Muscle of back (tissue), 3 donors: ENCODE measurements at regions not wholly inside any gene's neighbourhood (a gene's known extent, or its start where the extent isn't known, plus 50 kb on each side); places are given as distances from the start of the nearest gene placed in this dataset.
"Not testable (repeated sequence)": the region's sequence is repeated elsewhere in the genome, so short reads cannot be mapped to it uniquely, and the experiment has no call there.

Experiments
- DNase-seq, 3 donors: peaks; one replicate each; pipeline versions ENCODE4 v3.0.0 to v3.0.0-alpha.2; 2013

DNA sequence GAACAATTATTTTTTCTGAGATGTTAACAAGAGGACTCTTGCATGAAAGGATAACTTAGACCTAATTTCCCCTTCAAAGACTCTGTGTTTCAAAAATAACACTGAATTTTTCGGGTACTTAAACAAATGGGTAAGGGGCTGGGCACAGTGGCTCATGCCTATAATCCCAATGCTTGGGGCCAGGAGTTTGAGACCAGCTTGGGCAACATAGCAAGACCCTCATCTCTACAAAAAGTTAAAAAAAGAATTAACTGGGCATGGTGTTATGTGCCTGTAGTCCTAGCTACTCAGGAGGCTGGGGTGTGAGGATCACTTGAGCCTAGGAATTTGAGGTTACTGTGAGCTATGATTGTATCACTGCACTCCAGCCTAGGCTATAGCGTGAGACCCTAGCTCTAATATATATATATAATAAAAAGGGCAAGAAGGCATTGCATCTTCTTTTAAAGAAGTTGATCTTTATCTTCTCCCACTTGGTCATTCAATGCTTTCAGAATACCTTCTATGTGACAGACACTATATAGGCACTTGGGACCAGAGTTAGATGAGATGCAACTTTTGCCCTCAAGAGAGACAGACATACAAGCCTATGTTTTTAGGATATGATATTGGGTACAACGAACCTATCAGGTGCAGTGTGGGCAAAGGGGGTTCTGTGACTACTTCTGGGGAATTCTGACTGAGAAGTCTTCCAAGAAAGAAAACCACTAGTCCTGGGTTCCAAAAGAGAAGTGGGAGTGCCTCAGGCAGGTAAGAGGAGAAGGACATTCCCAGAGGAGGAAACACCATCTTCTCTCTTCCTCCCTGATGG, 120.0 kb downstream of the MYCN start:
- no peak for DNase-seq

DNA sequence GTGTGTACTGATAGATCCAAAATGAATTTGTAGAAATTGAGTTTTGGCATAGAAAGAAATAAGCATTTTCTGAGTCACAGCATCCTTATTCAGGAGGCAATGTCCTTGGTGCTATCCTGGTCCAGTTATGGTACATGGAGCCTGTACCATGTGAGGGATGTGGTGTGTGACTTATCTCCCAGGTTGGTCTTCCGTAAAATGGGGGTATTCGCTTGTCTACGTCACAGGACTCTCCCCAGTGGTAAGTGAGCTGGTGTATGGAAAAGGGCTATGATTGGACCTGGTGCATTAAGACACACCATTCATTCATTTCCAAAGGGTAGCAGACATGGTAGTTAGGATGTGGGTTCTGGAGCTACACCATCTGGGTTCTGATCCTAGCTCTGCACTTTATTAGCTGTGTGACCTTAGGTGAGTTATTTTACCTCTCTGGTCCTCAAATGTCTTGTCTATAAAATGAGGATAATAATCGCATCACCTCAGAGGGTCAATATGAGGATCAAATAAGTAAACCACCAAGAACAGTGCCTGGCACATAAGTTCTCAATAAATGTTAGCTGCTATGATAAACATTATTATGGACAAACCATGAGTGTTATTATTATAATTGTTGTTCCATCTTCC, 119.2 kb downstream of the MYCN start:
- DNase-seq: no peak

DNA sequence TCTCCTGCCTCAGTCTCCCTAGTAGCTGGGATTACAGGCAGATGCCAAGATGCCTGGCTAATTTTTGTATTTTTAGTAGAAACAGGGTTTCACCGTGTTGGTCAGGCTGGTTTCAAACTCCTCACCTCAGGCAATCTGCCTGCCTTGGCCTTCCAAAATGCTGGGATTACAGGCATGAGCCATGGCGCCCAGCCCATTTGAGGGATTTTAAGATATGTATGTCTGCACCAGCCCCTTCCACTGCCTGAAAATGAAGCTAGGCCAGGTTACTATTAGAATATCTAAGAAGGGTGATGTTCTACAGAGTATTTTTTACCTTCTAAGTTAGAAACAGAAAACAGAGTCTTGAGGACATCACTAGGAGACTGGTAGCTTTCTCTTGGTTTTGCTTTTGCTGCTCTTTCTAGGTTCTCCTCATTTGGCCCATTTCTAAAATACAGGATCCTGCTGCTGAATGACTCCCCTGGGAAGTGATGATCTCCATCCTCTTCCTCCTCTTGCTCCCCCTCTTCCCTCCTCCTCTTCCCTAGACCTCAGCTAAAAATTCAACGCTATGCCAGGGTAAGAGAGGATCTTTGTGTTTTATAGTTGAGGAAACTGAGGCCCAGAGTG, 118.5 kb downstream of the MYCN start:
- DNase-seq: no peak

DNA sequence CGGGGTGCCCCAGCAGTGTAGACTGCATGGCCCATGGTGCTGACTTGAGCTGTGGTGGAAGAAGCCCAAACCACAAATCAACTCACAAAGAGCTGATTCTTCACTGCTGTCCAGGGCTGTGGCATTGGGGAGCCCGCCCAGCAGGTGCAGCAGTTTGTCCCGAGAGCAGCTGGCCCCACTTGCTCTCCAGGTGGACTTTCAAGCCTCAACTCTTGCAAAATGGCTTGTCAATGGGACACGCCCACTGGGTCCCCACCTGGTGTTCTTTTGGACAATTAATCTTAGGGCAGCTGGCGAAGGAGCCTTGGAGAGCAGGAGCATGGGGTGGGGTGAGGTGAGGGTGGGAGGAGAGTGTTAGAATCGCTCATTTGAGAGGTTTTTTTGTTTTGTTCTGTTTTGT, 117.9 kb downstream of the MYCN start:
- DNase-seq: no peak

DNA sequence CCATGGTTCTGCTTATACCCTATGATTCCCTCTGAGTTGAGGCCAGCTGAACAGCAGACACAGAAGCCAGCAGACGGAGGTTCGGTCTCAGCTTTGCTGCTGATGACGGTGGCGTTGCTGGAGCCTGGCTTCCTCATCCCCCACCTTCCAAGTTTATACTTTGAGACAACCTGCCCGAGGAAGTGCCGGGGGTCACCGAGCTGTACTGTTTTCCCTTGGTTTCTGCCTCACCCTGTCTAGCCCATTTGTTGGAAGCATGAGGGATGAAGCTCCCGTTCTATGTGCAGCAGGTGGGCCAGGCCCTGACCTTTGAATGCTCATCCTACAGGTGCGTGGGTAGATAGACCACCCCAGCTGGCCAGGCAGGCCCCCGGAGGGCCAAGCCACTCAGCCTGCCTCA, 117.3 kb downstream of the MYCN start:
- no peak for DNase-seq

DNA sequence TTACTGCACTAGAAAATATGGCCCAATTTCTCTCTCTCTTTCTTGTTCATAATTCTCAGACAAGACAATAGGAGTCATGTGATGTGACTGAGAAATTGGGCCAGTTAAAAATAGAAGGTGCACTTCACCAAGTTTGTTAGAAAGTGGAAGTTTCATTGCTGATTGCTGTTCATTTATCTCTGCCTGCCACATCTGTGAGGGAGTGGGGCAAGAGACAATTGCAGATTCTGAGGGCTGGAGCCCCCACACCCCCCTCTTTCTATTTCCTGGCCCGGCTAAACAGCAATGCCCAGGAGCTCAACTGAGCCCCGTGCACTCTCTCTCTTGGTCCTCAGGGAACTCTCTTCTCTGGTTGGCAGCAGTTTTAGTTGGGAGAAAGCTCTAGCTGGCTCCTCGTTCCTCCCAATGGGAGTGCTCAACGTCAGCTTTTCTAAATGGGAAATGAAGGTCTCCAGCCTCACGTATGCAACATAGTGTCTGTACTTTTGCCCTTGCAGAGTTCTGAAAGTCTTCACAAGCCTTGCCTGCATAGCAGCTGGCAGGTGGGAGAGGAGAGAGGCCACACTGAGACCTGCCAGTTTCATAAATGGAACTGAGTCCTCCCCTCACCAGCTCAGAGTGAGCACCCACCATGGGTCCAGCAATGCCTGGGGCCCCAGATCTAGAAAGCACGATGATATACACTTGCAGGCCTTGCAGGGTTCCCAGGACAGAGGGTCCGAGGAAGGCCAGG, 115.7 kb downstream of the MYCN start:
- DNase-seq: peak in 1 of 3 donors; percentile 12

DNA sequence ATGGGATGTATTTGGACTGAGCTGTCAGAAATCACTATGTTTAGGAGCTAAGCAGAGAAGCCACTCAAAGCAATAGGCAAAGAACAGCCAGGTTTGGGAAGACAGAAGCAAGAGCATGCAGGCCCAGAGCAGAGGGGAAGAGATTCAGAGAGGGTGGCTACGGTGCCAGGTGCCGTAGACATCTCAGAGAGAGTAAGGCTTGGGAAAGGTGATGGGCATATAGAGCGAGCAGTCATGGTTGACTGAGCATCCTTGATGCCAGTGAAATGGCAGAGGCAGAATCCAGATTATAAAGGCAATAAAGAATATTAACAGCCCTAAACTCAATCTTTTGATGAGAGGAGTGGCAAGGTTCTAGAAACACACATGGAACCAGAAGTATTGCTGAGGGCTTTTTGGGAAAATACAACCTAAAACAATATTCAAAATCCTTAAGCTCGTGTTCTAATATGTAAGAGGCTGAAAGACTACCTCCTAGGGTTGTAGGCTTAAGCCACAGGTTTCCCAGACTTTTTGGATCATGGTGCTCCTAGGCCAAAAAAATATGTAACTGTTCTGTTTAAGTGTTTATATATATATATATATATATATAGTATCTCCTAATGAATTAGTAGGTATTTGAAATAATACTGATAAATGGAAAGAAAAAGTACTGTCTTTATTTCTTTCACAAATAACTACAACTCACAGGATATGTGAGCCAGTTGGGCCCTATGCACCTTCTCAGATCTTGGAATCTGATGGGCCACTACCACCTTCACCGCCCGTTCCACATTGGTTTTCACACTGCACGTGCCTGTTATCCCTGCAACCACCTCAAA, 113.3 kb downstream of the MYCN start:
- no peak for DNase-seq

DNA sequence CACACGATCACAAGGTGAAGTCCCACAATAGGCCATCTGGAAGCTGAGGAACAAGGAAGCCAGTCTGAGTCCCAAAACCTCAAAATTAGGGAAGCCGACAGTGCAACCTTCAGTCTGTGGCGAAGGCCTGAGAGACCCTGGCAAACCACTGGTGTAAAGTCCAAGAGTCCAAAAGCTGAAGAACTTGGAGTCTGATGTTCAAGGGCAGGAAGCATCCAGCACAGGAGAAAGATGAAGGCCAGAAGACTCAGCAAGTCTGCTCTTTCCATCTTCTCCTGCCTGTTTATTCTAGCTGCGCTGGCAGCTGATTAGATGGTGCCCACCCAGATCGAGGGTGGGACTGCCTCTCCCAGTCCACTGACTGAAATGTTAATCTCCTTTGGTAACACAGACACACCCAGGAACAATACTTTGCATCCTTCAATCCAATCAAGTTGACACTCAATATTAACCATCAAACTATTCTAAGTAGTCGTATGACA, 112.3 kb downstream of the MYCN start:
- not testable (repeated sequence) for DNase-seq

DNA sequence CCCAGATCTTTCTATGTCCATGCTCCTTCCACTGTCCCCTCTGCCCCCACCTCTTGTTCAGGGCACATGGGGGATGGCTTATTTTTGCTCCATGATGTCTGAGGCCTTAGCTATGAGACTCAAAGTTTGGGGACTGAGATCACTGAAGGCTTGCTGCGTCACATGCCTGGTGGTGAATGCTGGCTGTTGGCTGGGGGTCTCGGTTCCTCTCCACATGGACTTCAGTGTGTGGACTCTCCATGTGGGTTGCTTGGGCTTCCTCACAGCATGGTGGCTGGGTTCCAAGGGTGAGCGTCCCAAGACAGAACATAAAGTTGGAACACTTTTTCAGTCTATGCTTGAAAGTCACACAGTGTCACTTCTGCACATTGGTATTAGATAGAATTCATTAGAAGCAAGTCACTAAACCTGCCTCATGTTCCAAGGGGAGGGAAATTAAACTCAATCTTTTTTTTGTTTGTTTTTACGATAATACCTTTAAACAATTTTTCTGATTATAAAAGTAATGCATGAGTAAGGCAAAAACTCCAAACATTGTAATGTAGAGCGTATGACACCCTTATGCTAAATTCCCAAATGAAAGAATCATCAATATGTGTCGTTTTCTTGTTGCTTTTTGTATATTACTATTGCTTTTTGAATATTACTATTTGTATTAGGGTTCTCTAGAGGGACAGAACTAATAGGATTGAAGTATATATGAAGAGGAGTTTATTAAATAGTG, 111.7 kb downstream of the MYCN start:
- DNase-seq: no peak

DNA sequence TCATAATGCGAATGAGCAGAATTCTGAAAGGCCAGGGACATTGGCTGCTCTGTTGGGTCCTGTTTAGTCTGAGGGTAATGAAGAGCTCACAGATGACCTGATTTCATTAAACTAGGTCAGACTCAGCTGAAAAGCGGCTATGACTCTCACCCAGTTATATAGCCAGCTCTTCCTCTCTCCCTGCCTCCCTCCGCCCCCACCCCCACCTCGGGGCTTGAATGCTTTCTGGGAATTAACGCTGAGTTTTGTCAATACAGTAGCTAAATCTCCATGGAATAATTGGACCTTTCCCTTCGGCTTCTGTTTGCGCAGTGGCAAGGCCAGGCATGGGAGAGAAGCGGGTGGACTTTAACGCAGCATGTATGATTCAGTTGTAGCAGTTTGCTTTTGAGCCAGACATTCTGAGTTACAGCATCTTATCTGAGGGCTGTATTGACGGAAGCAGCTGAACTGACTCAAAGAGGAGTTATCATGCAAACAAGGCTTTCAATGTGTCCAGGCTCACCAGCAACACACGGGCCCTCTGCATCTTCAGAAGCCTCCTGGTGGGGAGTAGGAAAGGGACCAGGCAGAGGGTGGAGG, 110.6 kb downstream of the MYCN start:
- peak in 2 of 3 donors; percentile 9 to 38 for DNase-seq

DNA sequence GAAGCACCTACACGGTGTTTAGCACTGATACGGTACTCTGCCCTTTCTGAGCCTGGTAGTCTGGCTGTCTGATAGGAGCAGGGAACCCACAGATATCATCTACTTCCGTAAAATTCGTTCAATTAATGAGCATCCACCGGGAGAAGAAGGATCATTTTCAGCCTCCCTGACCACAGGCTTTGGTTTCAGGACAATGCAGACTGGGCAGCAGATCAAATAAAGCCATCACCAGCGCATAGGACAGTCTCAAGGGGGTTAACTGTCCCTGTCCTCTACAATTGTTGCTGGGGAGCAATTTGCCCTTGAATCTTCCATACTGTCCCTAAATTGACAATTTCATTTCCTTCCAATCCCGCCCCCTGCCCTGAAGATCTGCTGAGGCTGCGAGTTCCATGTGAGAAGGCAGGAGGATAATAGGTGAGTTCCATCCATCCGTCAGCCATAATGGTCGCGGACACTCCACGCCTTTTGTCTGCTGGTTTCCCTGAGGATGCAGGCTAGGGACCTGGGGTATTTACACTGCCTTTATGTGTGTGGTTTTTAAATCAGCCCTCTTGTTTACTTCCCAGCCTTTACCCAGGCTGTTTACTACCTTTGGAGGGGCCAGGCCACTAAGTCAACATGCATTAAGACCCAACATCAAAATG, 110.0 kb downstream of the MYCN start:
- no peak for DNase-seq

DNA sequence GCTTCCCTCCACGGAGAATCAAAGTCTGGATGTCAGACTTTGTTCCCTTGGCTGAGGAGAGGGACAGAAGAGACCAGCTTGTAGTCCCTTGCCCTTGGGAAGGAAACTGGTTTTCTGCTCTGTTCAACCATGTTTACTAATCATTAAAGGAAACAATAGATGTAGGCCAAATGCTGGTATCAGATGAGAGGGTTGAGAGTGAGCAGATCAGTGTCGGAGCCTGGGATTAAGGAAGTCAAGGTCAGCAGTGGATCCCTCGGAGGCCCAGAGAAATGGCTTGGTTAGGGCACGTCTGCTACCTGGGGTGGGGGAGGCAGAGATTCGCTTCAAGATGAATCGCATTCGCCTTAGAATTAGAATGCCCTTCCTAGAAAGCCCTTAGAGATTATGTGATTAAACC, 109.1 kb downstream of the MYCN start:
- DNase-seq: no peak

DNA sequence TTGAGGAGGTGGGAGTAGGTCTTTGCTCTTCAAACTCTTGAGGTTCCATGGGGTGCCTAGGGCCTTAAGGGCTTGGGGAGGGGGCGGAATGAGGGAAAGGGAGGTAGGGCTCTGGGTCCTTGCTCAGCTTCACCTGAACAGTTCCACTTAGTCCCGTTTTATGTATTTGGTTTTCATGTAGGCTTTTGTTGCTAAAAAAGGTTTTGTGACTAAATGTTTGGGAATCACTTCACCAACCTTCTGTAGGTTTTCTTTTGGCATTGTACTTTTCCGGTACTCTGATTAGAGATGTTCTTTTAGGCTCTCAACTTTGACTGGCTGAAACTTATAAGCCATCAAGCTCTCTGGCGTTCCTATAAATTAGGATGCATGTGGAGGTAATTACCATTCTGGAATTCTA, 108.1 kb downstream of the MYCN start:
- no peak for DNase-seq

DNA sequence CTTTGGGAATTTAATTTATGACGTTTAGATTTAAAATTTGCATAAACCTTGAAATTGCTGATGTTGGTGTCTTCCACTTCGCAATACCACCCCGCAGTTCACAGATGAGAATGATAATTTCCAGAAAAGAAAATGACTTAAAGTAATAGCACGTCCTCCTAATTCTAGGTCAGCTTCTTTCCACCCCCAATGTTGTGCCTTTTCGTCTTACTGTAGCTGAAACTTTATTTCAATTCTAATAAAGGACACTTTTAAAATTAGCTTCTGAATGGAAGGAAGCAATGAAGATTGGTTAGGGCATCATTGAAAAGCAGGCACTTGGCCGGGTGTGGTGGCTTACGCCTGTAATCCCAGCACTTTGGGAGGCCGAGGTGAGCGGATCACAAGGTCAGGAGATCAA, 107.4 kb downstream of the MYCN start:
- DNase-seq: no peak

DNA sequence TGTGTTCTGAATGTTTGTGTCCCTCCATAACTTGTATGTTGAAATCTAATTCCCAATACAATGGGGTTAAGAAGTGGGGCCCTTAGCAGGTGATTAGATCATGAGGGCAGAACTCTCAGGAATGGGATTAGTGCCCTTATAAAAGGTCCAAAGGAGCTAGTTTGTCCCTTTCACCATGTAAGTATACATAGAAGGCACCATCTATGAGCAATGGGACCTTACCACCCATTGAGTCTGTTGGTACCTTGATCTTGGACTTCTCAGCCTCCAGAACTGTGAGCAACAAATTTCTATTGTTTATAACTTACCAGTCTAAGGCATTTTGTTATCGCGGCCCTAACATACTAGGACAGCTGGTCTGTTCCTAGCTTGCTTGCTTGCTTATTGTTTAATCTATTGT, 106.3 kb downstream of the MYCN start:
- DNase-seq: no peak

DNA sequence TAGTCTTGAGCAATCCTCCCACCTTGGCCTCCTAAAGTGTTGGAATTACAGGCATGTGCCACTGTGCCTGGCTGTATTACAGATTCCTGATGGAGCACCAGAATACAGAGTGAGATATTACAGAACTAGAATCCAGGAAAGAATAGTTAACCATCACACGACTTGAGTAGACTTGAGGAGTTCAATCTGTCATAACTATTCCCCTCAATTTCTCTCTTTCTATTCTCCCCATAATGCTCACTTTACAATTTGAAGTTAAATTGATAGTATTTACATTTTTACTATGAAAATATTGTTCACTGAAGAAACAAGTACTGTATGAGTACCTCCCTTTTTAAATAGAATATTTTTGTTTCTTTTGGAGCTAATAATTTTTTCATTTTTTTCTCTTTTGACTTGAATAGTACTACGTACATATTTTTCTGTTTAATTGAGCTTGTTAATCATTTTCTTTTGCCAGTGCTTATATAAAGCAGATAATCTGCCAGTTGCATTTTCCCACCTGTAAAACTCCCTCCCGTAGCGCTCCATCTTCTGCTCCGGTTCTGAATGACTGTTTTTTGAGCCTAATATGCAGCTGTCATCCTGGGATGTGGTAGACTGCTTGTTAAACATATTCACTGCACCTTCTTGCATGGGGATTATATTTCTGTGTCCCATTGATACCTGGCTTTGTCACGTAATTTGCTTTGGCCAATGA, 105.5 kb downstream of the MYCN start:
- DNase-seq: no peak

DNA sequence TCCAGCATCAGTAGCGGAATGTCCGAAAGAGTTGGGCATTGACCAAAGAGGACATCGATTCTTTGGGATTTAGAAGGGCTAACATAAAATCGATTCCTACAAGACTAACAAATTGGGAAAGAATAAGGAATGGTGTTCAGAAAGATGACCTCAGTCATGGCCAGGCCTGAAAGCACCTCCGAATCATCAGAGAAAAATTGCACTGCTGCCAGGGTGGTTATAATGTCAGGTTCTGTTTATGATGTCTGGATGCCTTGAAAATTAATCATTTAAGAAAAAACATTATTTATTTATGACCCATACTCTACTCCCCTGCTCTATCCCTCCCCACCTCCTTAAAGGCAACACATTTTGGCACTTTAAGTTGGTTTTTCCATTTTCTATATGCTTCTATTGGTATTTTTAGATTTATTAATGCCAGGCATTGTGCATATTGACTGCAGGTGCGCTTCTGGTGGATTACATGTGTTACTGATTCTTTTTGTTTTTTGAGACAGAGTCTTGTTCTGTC, 104.7 kb downstream of the MYCN start:
- no peak for DNase-seq

DNA sequence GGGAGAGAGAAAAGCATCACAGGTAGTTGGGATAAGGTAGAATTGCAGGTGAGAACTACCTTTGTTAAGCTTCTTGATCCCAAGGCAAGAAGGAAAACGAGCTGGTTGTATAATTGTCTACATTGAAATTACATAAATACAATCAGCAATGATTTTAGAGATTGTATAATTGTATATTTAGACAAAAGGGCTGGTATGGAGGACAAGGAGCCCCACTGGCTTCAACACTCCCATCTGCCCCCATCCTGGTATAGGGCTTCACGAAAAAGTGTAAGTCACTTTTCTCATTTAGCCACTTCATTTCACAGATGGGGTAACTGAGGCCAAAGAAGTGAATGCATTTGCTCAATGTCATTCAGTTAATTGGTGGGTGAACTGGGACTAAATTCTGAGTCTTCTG, 103.3 kb downstream of the MYCN start:
- no peak for DNase-seq

DNA sequence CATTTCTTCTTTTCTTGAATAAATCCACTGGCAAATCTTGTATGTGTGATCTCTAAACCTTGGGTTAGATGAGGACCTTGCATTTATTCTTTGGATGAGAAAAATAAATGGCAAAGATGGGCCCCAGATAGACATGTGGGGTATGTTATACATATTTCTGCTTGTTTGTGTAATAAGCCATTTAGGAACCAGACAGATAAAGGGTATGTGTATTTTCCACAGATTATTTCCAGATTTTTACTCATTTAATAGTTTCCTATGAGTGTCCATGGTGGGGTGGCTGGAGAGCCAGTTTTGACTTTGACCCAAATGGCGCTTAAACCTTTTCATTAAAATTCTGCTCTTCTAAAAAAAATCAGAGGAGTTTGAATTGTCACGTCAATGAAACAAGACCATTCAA, 102.8 kb downstream of the MYCN start:
- no peak for DNase-seq
